Activated CD4-positive, alpha-beta memory T cell treated with anti-CD3 and anti-CD28 coated beads, Interleukin-2, amount 10 ng/mL, durations not matched to agents 7 days and 5 days (primary cell): ENCODE measurements at regions not wholly inside any gene's neighbourhood (a gene's known extent, or its start where the extent isn't known, plus 50 kb on each side); places are given as distances from the start of the nearest gene placed in this dataset.

Source experiments
- CTCF ChIA-PET: fragments of 350-600 bp; sonication (Branson Sonifier 250); formaldehyde crosslinking; loops from one replicate; lab custom pipeline; 2021; ENCODE audit warnings: antibody characterized with exemption, inconsistent platforms; lab: Charles Lee
- POLR2A ChIA-PET: fragments of 350-600 bp; sonication (Branson Sonifier 250); formaldehyde crosslinking; loops from one replicate; lab custom pipeline; 2021; ENCODE audit warnings: antibody characterized with exemption; lab: Charles Lee
- DNase-seq: peaks from one replicate; pipeline ENCODE4 v3.0.0-alpha.2; 2020
- H3K27ac Mint-ChIP-seq: one replicate; pipeline ENCODE4 v1.8.0; 2021; ENCODE audit warnings: mild to moderate bottlenecking, mixed read lengths
- H3K27me3 Mint-ChIP-seq: one replicate; pipeline ENCODE4 v1.8.0; 2021; ENCODE audit warnings: mixed read lengths
- H3K36me3 Mint-ChIP-seq: one replicate; pipeline ENCODE4 v1.8.0; 2021; ENCODE audit warnings: low read depth, mixed read lengths
- H3K4me1 Mint-ChIP-seq: one replicate; pipeline ENCODE4 v1.8.0; 2021; ENCODE audit warnings: mixed read lengths
- H3K4me3 Mint-ChIP-seq: one replicate; pipeline ENCODE4 v1.8.0; 2021; ENCODE audit warnings: mild to moderate bottlenecking, mixed read lengths
- H3K9me3 Mint-ChIP-seq: one replicate; pipeline ENCODE4 v1.8.0; 2021; ENCODE audit warnings: mixed read lengths

DNA sequence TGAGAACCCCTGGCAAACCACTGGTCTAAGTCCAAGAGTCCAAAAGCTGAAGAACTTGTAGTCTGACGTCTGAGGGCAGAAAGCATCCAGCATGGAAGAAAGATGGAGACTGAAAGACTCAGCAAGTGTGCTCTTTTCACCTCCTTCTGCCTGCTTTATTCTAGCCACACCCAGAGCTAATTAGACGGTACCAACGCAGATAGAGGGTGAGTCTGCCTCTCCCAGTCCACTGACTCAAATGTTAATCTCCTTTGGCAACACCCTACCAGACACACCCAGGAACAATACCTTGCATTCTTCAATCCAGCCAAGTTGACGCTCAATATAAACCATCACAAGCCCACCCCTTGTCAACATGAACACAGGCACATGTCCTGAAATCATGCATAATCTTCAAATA, 155.1 kb downstream of the CCDC59 start:
- Mint-ChIP-seq H3K4me1 (no peaks in the 10 kb centered on the region), H3K27ac (no peak overlapping the region), H3K27me3 (no peaks in the 10 kb centered on the region), H3K4me3 (no peak overlapping the region), H3K36me3 (no peaks in the 10 kb centered on the region), H3K9me3 (peaks cover 3% of the 10 kb centered on the region)
- CTCF ChIA-PET, result no interaction called here
- POLR2A ChIA-PET, result no interaction called here
- DNase-seq, result no peak

DNA sequence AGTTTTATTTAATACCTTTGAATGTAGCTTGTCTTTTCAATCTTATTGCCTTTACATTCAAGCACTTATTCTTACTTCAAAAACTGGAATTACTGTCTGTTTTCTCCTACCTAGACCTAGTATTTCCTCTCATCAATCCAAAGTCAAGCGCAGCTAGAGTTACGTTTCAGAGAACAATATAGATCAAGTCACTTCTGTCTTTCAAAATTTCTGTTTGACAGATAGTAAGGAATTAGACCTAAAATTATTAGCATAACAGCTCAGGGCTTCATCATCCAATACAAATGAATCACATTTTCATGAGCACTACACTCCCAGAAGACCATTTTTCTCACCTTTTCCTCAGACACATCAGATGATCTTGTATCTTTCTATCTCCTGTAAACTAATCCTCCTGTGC, 170.6 kb downstream of the CCDC59 start:
- Mint-ChIP-seq H3K27me3 (no peaks in the 10 kb centered on the region), H3K4me3 (no peak overlapping the region), H3K9me3 (peaks cover 6% of the 10 kb centered on the region), H3K27ac (no peak overlapping the region), H3K36me3 (no peaks in the 10 kb centered on the region), H3K4me1 (no peaks in the 10 kb centered on the region)
- ChIA-PET CTCF (no interaction called here), POLR2A (no interaction called here)
- DNase-seq, result no peak

DNA sequence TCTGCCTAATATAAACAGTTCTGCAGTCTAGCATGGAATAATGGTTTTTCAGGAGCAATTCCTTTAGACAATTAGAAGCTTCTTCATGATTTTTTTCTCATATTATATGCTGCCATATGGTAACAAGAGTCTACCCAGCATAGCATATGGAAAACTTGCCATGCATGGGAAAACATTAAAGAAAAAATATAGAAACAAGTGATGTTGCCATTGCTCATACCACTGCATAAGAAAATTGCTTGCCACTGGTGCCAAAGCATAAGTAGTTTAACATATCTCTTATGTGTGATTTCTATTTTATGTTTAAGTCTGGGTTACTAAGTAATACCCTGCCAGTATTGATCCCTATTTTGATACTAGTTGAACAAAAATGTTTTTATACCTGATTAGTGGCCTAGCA, 171.2 kb downstream of the CCDC59 start:
- Mint-ChIP-seq H3K4me3 (no peak overlapping the region), H3K27me3 (no peaks in the 10 kb centered on the region), H3K27ac (no peak overlapping the region), H3K9me3 (peaks cover 6% of the 10 kb centered on the region), H3K36me3 (no peaks in the 10 kb centered on the region), H3K4me1 (no peaks in the 10 kb centered on the region)
- ChIA-PET CTCF (no interaction called here), POLR2A (no interaction called here)
- DNase-seq, result no peak

DNA sequence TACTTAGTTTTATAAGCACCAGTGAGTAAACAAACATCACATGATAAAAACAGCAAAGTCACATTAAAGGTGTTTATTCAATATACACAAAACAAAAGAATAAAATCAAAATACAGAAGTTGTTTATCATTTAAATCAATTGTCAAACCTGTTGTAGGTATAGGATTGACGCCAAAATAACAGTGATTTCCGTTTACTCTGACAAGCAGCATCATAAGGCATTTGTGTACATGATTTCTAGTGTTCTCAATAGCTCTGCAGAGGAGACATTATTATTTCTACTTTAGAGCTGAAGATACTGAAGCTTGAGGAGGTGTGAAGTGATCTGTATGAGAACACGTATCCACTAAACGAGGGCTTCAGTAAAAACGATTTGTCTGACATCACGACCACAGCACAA, 171.9 kb downstream of the CCDC59 start:
- Mint-ChIP-seq H3K4me1 (no peaks in the 10 kb centered on the region), H3K27ac (no peak overlapping the region), H3K36me3 (no peaks in the 10 kb centered on the region), H3K9me3 (peaks cover 6% of the 10 kb centered on the region), H3K4me3 (no peak overlapping the region), H3K27me3 (no peaks in the 10 kb centered on the region)
- CTCF ChIA-PET, result no interaction called here
- POLR2A ChIA-PET, result no interaction called here
- DNase-seq, result no peak

DNA sequence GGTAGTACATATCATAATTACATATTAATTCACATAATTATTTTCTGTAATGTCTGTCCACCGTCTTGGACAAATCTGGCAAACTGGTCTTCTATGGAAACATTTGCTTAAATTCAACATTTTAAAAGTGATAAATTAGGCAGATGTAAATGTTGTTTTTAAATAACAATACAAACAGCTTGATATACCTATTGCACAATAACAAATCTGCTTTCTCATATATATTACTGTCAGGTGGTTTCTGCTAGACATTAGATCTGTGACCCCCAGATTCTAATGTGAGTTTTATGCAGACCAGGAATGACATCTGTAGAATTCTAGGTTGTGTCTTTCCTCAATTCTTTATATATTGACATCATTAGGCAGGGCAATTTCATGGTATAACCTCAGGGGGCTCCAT, 173.3 kb downstream of the CCDC59 start:
- Mint-ChIP-seq H3K4me3 (no peak overlapping the region), H3K9me3 (peaks cover 6% of the 10 kb centered on the region), H3K4me1 (no peaks in the 10 kb centered on the region), H3K27me3 (no peaks in the 10 kb centered on the region), H3K27ac (no peak overlapping the region), H3K36me3 (no peaks in the 10 kb centered on the region)
- CTCF ChIA-PET, result no interaction called here
- DNase-seq, result no peak
- POLR2A ChIA-PET, result no interaction called here

DNA sequence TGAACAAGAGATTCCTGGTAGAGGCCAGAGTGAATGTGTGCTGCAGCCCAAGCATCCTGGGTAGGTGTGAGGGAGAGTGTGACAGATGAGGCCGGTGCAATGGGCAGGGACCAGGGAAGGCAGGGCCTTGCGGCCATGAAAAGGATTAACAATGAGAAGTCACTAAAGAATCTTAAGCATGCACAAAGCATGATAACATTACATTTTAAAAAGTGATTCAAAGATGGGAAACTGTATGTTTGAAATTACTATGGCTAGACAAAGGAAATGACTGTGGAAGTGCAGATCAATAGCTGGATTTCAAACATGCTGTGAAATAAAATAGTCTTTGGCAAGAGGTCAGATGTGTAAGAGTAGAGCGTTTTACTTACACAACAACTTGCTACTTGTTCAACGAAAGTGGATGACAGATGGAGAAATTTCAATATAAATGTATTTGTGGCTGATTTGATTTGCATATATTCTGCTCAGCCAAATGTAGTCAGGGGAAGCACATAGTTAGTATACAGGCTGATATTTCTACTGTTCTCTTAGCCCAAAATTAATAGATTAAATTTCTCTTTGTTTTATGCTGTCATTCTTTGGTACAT, 175.5 kb downstream of the CCDC59 start:
- ChIA-PET POLR2A (no interaction called here), CTCF (no interaction called here)
- Mint-ChIP-seq H3K9me3 (peaks cover 3% of the 10 kb centered on the region), H3K27me3 (no peaks in the 10 kb centered on the region), H3K4me3 (no peak overlapping the region), H3K27ac (no peak overlapping the region), H3K4me1 (no peaks in the 10 kb centered on the region), H3K36me3 (no peaks in the 10 kb centered on the region)
- no peak for DNase-seq

DNA sequence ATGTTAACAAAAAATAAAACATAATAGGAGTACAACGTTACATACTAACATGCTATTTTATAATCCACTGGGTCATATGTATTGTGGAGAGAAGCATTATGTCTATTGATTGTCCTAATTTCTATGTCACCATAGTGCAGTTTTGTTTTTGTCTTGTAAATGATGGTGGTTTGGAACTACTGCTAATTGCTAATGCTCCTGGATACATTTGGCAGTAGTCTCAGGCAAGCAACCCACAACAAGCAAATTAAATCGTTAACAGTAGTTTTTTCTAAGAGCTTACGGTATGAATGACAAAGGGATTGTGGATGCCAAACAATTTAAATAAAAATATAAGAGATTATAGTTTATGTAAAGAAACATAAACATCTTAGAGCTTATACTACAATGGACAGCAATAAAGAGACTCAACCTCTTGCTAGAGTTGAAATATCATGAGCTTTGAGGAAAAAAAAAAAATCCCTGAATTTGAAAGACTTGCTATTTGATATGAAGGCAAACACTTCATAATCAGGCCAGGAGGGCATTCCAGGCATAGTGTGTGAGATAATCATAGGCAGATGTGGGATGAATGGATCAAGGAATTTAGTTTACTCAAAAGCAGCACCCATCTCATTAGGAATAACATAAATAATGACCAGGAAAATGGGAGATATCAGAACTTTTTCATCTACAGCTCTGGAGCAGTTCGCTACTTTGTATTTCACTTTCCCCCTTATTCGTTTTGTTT, 181.3 kb downstream of the CCDC59 start:
- H3K27ac Mint-ChIP-seq, result no peak overlapping the region
- H3K36me3 Mint-ChIP-seq, result no peaks in the 10 kb centered on the region
- ChIA-PET POLR2A (no interaction called here), CTCF (no interaction called here)
- no peaks in the 10 kb centered on the region for H3K4me1 Mint-ChIP-seq
- no peak for DNase-seq
- H3K9me3 Mint-ChIP-seq, result no peaks in the 10 kb centered on the region
- no peaks in the 10 kb centered on the region for H3K27me3 Mint-ChIP-seq
- H3K4me3 Mint-ChIP-seq, result no peak overlapping the region

DNA sequence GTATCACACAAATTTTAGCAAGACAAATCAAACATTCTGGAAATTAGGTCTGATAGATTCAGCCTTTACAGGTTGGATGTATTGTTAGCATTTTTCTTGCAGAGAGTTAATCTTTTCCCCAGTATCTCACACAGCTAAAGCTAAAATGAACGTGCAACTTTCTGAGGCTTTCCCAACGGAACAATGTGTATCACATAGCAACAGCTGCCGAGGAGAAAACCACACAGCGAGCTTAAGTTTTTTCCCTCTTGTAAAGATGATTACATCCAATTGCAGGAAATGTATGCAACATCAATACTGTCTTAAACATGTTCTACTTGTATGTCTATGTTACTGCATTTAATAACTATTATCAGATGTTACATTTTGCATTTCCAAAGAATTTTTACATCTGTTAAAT, 182.2 kb downstream of the CCDC59 start:
- ChIA-PET POLR2A (no interaction called here), CTCF (no interaction called here)
- Mint-ChIP-seq H3K27me3 (no peaks in the 10 kb centered on the region), H3K27ac (no peak overlapping the region), H3K36me3 (no peaks in the 10 kb centered on the region), H3K4me3 (no peak overlapping the region), H3K9me3 (no peaks in the 10 kb centered on the region), H3K4me1 (no peaks in the 10 kb centered on the region)
- no peak for DNase-seq

DNA sequence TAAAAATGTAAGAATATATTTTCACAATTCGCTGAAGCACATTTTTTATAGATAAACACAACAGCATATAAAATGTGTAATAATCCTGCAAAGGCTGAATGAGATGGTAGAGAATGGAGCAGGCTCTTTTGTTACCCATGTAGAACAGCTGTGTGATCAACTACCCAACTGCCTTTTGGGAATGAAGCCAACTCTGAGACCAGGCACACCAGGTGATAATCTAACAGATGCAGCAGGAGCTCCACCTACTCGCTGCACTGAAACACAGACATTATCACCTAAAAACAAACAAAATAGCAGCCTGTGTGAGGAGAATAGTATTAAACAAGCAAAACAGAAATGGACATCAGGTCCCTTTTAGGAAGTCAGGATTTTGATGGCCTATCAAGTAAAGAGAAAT, 183.3 kb downstream of the CCDC59 start:
- Mint-ChIP-seq H3K4me1 (no peaks in the 10 kb centered on the region), H3K9me3 (no peaks in the 10 kb centered on the region), H3K4me3 (no peak overlapping the region), H3K27me3 (no peaks in the 10 kb centered on the region), H3K27ac (no peak overlapping the region), H3K36me3 (no peaks in the 10 kb centered on the region)
- ChIA-PET CTCF (no interaction called here), POLR2A (no interaction called here)
- DNase-seq, result no peak

DNA sequence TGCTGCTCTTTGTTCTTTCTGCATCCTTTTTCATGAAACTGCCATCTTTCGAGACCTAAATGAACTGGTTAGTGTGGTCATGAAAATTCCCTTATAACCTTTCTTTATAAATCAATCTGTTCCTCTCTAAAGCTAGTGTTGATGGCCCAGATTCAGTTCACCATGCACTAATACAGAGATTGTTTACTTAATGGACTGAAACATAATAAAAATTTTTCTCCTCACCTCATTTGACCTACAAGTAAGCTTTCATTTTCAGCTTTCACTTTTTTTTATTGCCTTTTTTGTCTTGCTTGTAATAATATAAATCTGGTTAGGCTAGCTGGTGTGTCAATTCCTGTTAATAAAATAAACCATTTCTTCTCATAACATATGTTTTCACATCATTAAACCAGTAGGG, 183.8 kb downstream of the CCDC59 start:
- ChIA-PET POLR2A (no interaction called here), CTCF (no interaction called here)
- no peaks in the 10 kb centered on the region for H3K27me3 Mint-ChIP-seq
- no peak for DNase-seq
- H3K4me1 Mint-ChIP-seq, result no peaks in the 10 kb centered on the region
- H3K9me3 Mint-ChIP-seq, result no peaks in the 10 kb centered on the region
- H3K4me3 Mint-ChIP-seq, result no peak overlapping the region
- H3K36me3 Mint-ChIP-seq, result no peaks in the 10 kb centered on the region
- no peak overlapping the region for H3K27ac Mint-ChIP-seq

DNA sequence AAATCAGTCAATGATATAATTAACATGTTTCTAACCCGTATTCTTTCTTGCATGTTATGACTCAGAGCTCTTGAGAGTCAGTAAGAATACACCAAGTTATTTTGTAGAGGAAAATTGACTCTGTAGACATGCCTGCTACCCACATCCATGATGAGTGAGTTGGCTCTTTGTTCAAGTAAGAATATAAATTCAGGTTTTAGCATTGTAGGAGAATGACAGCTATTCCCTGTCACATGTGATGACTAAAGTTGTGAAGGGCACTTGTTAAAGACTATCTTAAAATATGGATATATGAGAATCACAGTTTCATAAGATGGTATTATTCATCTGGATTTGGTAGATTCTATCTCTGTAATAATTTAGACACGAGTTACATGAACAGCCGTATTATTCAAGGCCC, 209.1 kb downstream of the CCDC59 start:
- Mint-ChIP-seq H3K9me3 (no peaks in the 10 kb centered on the region), H3K27me3 (no peaks in the 10 kb centered on the region), H3K4me3 (no peak overlapping the region), H3K36me3 (no peaks in the 10 kb centered on the region), H3K27ac (no peak overlapping the region), H3K4me1 (no peaks in the 10 kb centered on the region)
- no peak for DNase-seq
- POLR2A ChIA-PET, result no interaction called here
- CTCF ChIA-PET, result interaction anchor here (0.6 kb wide), 1 partner anchor 16 kb away, joined by 3 read pairs; no protein-coding TSS in a partner anchor

DNA sequence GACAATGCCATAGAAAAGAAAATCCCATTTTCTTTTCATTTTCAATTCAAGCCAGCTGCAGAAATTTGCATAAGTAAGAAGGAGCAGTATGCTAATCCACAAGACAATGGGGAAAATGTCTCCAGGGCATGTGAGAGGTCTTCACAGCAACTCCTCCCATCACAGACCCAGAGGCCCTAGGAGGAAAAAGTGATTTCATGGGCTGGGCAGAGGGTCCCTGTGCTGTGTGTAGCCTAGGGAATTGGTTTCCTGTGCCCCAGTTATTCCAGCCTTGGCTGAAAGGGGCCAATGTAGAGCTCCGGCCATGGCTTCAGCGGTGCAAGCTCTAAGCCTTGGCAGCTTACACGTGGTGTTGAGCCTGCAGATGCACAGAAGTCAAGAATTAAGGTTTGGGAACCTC, 211.4 kb downstream of the CCDC59 start:
- Mint-ChIP-seq H3K36me3 (no peaks in the 10 kb centered on the region), H3K4me3 (no peak overlapping the region), H3K4me1 (no peaks in the 10 kb centered on the region), H3K27me3 (no peaks in the 10 kb centered on the region), H3K27ac (no peak overlapping the region), H3K9me3 (no peaks in the 10 kb centered on the region)
- no peak for DNase-seq
- ChIA-PET POLR2A (no interaction called here), CTCF (no interaction called here)

DNA sequence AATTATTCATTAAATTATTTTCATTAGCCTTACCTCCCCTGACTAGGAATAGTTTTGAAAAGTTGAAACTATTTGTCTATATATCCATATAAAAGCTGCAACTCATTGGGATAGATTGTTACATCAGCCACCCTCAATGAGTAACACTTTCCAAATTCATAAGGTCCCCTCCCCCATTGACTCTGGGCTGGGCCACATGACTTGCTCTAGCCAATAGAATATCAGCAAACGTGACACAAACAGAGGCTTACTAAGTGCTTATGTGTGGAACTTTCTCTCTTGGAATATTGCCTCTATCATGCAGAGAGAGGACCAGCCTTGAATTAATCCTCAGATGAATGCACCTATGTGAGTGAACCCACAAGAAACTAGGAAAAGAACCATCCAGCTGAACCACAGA, 213.7 kb downstream of the CCDC59 start:
- DNase-seq, result no peak
- no peaks in the 10 kb centered on the region for H3K27me3 Mint-ChIP-seq
- no peaks in the 10 kb centered on the region for H3K4me1 Mint-ChIP-seq
- ChIA-PET POLR2A (no interaction called here), CTCF (no interaction called here)
- H3K9me3 Mint-ChIP-seq, result no peaks in the 10 kb centered on the region
- H3K36me3 Mint-ChIP-seq, result no peaks in the 10 kb centered on the region
- H3K27ac Mint-ChIP-seq, result no peak overlapping the region
- H3K4me3 Mint-ChIP-seq, result no peak overlapping the region

DNA sequence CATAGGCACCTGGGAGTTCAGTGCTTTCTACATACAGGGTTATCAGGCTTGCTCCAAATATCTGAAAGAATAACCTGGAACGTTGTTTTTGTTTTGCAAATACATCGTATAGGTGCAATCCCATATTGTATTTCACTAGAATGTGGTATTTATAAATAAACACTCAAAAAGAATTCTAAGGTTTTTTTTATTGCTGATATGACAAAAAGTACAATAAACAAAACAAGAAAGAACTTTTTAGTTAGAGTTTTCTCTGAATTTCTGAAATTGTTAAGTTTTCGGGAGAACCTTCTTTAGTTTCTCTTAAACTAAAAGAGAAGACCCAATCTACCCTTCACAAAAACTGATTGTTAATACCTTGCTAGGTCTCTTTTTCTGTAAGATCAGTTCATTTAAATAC, 225.8 kb downstream of the CCDC59 start:
- Mint-ChIP-seq H3K4me3 (no peak overlapping the region), H3K4me1 (no peaks in the 10 kb centered on the region), H3K27ac (no peak overlapping the region), H3K27me3 (no peaks in the 10 kb centered on the region), H3K36me3 (no peaks in the 10 kb centered on the region), H3K9me3 (peaks cover 3% of the 10 kb centered on the region)
- ChIA-PET CTCF (no interaction called here), POLR2A (no interaction called here)
- DNase-seq, result no peak
